Glutamatergic neuron (in vitro differentiated cells): ENCODE measurements at regions not wholly inside any gene's neighbourhood (a gene's known extent, or its start where the extent isn't known, plus 50 kb on each side); places are given as distances from the start of the nearest gene placed in this dataset.

Experiments used
- DNase-seq: peaks from one replicate; pipeline ENCODE4 v3.0.0; 2022
- H3K27ac Mint-ChIP-seq: one replicate; pipeline ENCODE4 v1.8.0; 2020; ENCODE audit warnings: mild to moderate bottlenecking, mixed read lengths, inconsistent platforms; ENCODE audit not compliant: unreplicated experiment
- H3K27me3 Mint-ChIP-seq: one replicate; pipeline ENCODE4 v1.8.0; 2020; ENCODE audit warnings: mild to moderate bottlenecking, moderate library complexity, mixed read lengths, inconsistent platforms; ENCODE audit not compliant: unreplicated experiment
- H3K36me3 Mint-ChIP-seq: one replicate; pipeline ENCODE4 v1.8.0; 2020; ENCODE audit warnings: mild to moderate bottlenecking, mixed read lengths, inconsistent platforms; ENCODE audit not compliant: unreplicated experiment
- H3K4me1 Mint-ChIP-seq: one replicate; pipeline ENCODE4 v1.8.0; 2020; ENCODE audit warnings: mild to moderate bottlenecking, low read depth, mixed read lengths, inconsistent platforms; ENCODE audit not compliant: unreplicated experiment
- H3K4me3 Mint-ChIP-seq: one replicate; pipeline ENCODE4 v1.8.0; 2020; ENCODE audit warnings: mild to moderate bottlenecking, mixed read lengths, inconsistent platforms; ENCODE audit not compliant: unreplicated experiment
- H3K9me3 Mint-ChIP-seq: one replicate; pipeline ENCODE4 v1.8.0; 2020; ENCODE audit warnings: mild to moderate bottlenecking, moderate library complexity, mixed read lengths, inconsistent platforms; ENCODE audit not compliant: unreplicated experiment
- CTCF ChIP-seq: fragments of 200-600 bp; sonication (generic); IDR thresholded peaks from one replicate; pipeline ENCODE4 v1.5.0; 2021; ENCODE audit not compliant: partially characterized antibody, unreplicated experiment

DNA sequence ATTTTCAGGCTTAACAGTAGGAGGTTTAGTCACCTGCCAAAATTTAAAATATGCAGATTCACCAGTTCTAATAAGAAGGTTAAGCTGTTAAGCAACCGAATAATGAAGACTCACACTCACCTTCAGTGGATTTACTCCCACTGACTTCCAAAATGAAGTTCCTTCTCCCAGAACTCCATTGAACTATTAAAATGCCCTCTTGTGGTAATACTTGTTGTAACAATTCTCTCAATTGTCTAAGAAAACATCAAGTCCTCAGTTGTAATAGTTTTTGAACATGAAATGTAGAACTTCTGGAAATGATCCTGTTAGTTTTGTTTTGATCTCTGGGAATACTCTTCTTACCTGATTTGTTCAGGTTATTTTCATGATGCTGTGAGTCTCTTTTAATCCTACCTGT is 522.0 kb upstream of the ATXN8OS start:
- DNase-seq, result no peak
- no peaks in the 10 kb centered on the region for H3K36me3 Mint-ChIP-seq
- H3K4me3 Mint-ChIP-seq, result no peak overlapping the region
- H3K27ac Mint-ChIP-seq, result no peak overlapping the region
- H3K27me3 Mint-ChIP-seq, result no peaks in the 10 kb centered on the region
- peaks cover 3% of the 10 kb centered on the region for H3K4me1 Mint-ChIP-seq
- TF ChIP-seq CTCF, result no peak
- no peaks in the 10 kb centered on the region for H3K9me3 Mint-ChIP-seq

- H3K9me3 Mint-ChIP-seq, result peaks cover 2% of the 10 kb centered on the region
- peaks cover 5% of the 10 kb centered on the region for H3K4me1 Mint-ChIP-seq
- H3K4me3 Mint-ChIP-seq, result no peak overlapping the region
- no peaks in the 10 kb centered on the region for H3K27me3 Mint-ChIP-seq
- no peak for DNase-seq
- H3K36me3 Mint-ChIP-seq, result no peaks in the 10 kb centered on the region
- H3K27ac Mint-ChIP-seq, result no peak overlapping the region
- no peak for TF ChIP-seq CTCF
These were observed 527.4 kb upstream of the ATXN8OS start for GRCh38 chr13:69580255-69580654.

GRCh38 chr13:69579351-69579750 is 528.3 kb upstream of the ATXN8OS start:
- Mint-ChIP-seq H3K36me3 (no peaks in the 10 kb centered on the region), H3K27me3 (no peaks in the 10 kb centered on the region), H3K4me3 (no peak overlapping the region), H3K4me1 (peaks cover 5% of the 10 kb centered on the region), H3K27ac (peak overlapping the region; percentile 44), H3K9me3 (peaks cover 2% of the 10 kb centered on the region)
- TF ChIP-seq CTCF, result no peak
- DNase-seq, result no peak

DNA sequence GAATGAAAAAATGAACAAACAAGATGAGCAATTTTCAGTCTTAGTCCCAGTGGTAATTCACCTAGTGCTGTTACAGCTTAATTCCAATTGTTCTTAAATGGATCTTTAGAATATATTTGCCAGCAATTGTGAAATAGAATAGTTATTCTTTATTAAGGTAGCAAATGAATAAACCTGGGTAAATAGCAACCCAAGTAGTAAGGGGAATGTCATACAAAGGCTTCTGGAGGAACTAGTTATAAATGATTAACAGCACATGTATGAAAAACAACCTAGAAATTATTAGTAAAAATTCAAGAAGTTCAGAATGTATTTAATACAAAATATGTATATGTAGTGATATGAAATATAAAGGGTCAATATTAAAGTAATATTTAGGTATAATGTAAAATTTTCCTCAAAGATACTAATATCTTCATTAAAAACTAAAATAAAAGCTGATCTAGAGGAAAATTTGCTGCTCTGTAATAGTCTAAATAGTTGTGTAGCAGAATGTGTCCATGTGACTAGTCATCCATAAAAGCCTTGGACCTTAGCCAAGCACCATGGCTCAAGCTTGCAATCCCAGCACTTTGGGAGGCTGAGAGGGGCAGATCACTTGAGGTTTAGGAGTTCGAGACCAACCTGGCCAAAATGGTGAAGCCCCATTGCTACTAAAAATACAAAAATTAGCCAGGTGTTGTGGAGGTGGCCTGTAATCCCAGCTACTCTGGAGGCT is 535.9 kb upstream of the ATXN8OS start:
- TF ChIP-seq CTCF, result no peak
- DNase-seq, result no peak
- Mint-ChIP-seq H3K4me1 (no peaks in the 10 kb centered on the region), H3K27ac (no peak overlapping the region), H3K9me3 (no peaks in the 10 kb centered on the region), H3K27me3 (no peaks in the 10 kb centered on the region), H3K4me3 (no peak overlapping the region), H3K36me3 (no peaks in the 10 kb centered on the region)

- no peak for TF ChIP-seq CTCF
- Mint-ChIP-seq H3K9me3 (no peaks in the 10 kb centered on the region), H3K4me3 (no peak overlapping the region), H3K27me3 (no peaks in the 10 kb centered on the region), H3K4me1 (no peaks in the 10 kb centered on the region), H3K27ac (no peak overlapping the region), H3K36me3 (no peaks in the 10 kb centered on the region)
- no peak for DNase-seq
These were observed 540.1 kb upstream of the ATXN8OS start for GRCh38 chr13:69567514-69567913.
